Peyer's patch (tissue), 4 donors: ENCODE measurements at regions not wholly inside any gene's neighbourhood (a gene's known extent, or its start where the extent isn't known, plus 50 kb on each side); places are given as distances from the start of the nearest gene placed in this dataset.

Experiments used
- DNase-seq, 3 donors: peaks; one replicate each; pipeline ENCODE4 v3.0.0-alpha.2; 2017 to 2019
- H3K27ac ChIP-seq, 4 donors: fragments of 200-600 bp; sonication (generic); one replicate each; pipeline ENCODE4 v1.5.1; 2016 to 2019
- H3K27me3 ChIP-seq, 2 donors: fragments of 200-600 bp; sonication (generic); one replicate each; pipeline ENCODE4 v1.5.1; 2019
- H3K36me3 ChIP-seq, 3 donors: fragments of 200-600 bp; sonication (generic); one replicate each; pipeline ENCODE4 v1.5.1; 2016 to 2019
- H3K4me1 ChIP-seq, 4 donors: fragments of 200-600 bp; sonication (generic); one replicate each; pipeline ENCODE4 v1.5.1; 2016 to 2019
- H3K4me3 ChIP-seq, 4 donors: fragments of 200-600 bp; sonication (generic); 1 replicate in 3 of 4; 2 replicates in 1 of 4; pipeline ENCODE4 v1.5.1; 2016 to 2019; ENCODE audit warnings: mild to moderate bottlenecking in 1 of 4
- H3K9me3 ChIP-seq, 4 donors: fragments of 200-600 bp; sonication (generic); one replicate each; pipeline ENCODE4 v1.5.1; 2016 to 2019; ENCODE audit warnings: mild to moderate bottlenecking in 1 of 4
- POLR2A ChIP-seq, 2 donors: fragments of 450-650 bp; IDR thresholded peaks; one replicate each; pipeline ENCODE4 v1.5.1; 2017; ENCODE audit warnings: antibody characterized with exemption in 2 of 2, mild to moderate bottlenecking in 2 of 2, moderate library complexity in 2 of 2
- TF ChIP-seq, protein P1 (sequence below), 6 experiments: fragments of 450-650 bp in 4 of 6; fragments of 200-600 bp in 2 of 6; sonication (generic) in 1 of 6; IDR thresholded peaks; one replicate each; pipeline ENCODE4 v1.5.1; 2017 to 2019; ENCODE audit warnings: antibody characterized with exemption in 6 of 6, mild to moderate bottlenecking in 3 of 6, moderate library complexity in 1 of 6

DNA sequence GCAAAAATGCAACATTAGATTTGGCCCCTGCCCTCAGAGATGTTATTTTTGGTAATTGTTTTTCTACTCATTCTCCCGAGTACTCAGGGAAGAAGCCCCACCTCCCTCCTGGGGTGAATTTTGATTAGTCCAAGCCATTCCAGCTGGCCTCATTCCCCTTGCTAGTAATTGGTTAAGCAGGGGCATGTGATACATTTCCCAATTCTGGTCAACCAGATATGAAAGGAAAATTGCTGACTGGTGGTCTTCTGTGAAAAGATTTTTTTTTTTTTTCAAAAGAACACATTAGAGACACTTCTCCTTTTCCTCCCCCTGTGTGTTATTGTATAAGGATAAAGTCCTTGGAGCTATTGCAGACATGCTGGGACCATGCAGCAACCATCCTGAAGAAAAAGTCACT lies 71.1 kb upstream of the AKT3 start:
- TF ChIP-seq, protein P1, sequence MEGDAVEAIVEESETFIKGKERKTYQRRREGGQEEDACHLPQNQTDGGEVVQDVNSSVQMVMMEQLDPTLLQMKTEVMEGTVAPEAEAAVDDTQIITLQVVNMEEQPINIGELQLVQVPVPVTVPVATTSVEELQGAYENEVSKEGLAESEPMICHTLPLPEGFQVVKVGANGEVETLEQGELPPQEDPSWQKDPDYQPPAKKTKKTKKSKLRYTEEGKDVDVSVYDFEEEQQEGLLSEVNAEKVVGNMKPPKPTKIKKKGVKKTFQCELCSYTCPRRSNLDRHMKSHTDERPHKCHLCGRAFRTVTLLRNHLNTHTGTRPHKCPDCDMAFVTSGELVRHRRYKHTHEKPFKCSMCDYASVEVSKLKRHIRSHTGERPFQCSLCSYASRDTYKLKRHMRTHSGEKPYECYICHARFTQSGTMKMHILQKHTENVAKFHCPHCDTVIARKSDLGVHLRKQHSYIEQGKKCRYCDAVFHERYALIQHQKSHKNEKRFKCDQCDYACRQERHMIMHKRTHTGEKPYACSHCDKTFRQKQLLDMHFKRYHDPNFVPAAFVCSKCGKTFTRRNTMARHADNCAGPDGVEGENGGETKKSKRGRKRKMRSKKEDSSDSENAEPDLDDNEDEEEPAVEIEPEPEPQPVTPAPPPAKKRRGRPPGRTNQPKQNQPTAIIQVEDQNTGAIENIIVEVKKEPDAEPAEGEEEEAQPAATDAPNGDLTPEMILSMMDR (IDR thresholded peaks at IDR 0.05): no peak
- Histone ChIP-seq H3K4me1 (peaks cover 0 to 17% (median 0%) of the 10 kb centered on the region in 4 donors), H3K4me3 (no peak overlapping the region), H3K36me3 (no peaks in the 10 kb centered on the region), H3K27me3 (peaks cover 0 to 3% of the 10 kb centered on the region in 2 donors), H3K9me3 (no peaks in the 10 kb centered on the region), H3K27ac (no peak overlapping the region)
- DNase-seq: no peak

DNA sequence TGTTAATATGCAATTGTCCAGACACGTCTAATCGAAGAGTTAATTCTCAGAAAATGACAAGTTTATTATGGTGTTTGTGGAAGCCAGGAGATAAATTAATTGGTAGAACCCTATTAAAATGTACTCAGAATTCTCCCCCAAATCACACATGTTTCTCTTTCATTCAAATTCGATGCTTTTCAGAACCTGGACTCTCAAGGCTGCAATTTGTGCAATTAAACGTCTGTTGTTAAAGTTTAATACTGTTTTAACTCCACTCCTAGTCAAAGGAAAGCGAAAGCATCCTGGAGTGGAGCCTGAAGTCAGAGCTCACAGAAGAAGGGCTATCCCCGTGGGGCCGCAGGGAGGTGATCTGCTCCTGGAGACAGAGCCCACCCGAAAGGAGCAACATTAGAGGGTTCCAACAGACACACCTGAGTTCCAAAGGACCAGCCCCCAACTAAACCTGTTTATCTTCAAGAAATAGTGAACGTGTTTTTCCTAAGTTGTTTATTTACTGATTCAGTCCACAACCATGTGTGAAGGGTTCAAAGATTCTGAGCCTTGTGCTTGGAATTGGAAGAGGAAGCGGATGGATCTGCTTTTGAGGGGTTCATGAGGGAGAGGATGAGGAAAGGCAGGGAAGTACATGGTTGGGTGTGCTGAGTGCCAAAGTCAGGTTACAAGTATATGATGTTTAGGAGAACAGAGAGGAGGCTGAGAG lies 68.0 kb upstream of the AKT3 start:
- H3K4me1 ChIP-seq: peaks cover 0 to 17% (median 0%) of the 10 kb centered on the region in 4 donors
- no peaks in the 10 kb centered on the region for H3K36me3 ChIP-seq
- no peaks in the 10 kb centered on the region for H3K9me3 ChIP-seq
- TF ChIP-seq, protein P1 (IDR thresholded peaks at IDR 0.05): no peak
- TF ChIP-seq POLR2A (IDR thresholded peaks at IDR 0.05): no peak
- H3K27me3 ChIP-seq: peaks cover 0 to 3% of the 10 kb centered on the region in 2 donors
- peak overlapping the region; percentile 17 to 52 (median 41) for H3K4me3 ChIP-seq
- no peak for DNase-seq
- peak overlapping the region in 2 of 4 donors; percentile 10 to 30 for H3K27ac ChIP-seq

GRCh38 chr1:243917177-243917862 lies 67.3 kb upstream of the AKT3 start:
- no peak for DNase-seq
- Histone ChIP-seq H3K4me3 (peak overlapping the region; percentile 17 to 52 (median 41)), H3K36me3 (no peaks in the 10 kb centered on the region), H3K27me3 (peaks cover 0 to 3% of the 10 kb centered on the region in 2 donors), H3K27ac (peak overlapping the region in 1 of 4 donors; percentile 10), H3K4me1 (peaks cover 0 to 17% (median 0%) of the 10 kb centered on the region in 4 donors), H3K9me3 (no peaks in the 10 kb centered on the region)
- no peak for TF ChIP-seq POLR2A (IDR thresholded peaks at IDR 0.05)
- TF ChIP-seq, protein P1 (IDR thresholded peaks at IDR 0.05): no peak

DNA sequence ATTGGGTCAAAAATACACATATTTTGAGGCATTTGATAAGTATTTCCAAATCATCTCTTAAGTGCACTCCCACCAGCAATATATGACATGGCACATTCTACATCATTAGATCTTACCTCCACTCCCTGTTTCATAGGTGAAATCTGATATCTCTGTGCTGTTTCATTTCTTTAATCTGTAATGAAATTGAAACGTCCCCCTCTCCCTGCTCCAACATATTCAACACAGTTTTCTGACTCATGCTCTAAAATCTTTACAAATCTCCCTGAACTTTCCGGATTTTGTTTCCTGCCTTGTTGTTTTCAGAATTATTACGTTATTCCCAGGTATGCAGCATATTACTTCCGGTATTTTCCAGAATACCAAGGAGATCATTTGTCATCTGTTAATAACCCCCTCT lies 66.1 kb upstream of the AKT3 start:
- no peak for TF ChIP-seq POLR2A (IDR thresholded peaks at IDR 0.05)
- TF ChIP-seq, protein P1 (IDR thresholded peaks at IDR 0.05): no peak
- no peaks in the 10 kb centered on the region for H3K36me3 ChIP-seq
- no peak for DNase-seq

GRCh38 chr1:243912347-243912746 lies 62.3 kb upstream of the AKT3 start:
- H3K27ac ChIP-seq: no peak overlapping the region
- peaks cover 0 to 8% (median 0%) of the 10 kb centered on the region in 4 donors for H3K4me1 ChIP-seq
- no peaks in the 10 kb centered on the region for H3K9me3 ChIP-seq
- no peak for DNase-seq
- no peaks in the 10 kb centered on the region for H3K27me3 ChIP-seq
- TF ChIP-seq POLR2A (IDR thresholded peaks at IDR 0.05): no peak
- TF ChIP-seq, protein P1 (IDR thresholded peaks at IDR 0.05): no peak
- no peaks in the 10 kb centered on the region for H3K36me3 ChIP-seq
- no peak overlapping the region for H3K4me3 ChIP-seq

More for the DNA sequence above, 66.1 kb upstream of the AKT3 start:
- peaks cover 0 to 3% of the 10 kb centered on the region in 2 donors for H3K27me3 ChIP-seq
- H3K9me3 ChIP-seq: no peaks in the 10 kb centered on the region
- H3K4me1 ChIP-seq: peaks cover 0 to 17% (median 0%) of the 10 kb centered on the region in 4 donors
- no peak overlapping the region for H3K4me3 ChIP-seq
- H3K27ac ChIP-seq: no peak overlapping the region
